Esophagus muscularis mucosa (tissue), 3 donors: ENCODE measurements at regions not wholly inside any gene's neighbourhood (a gene's known extent, or its start where the extent isn't known, plus 50 kb on each side); places are given as distances from the start of the nearest gene placed in this dataset.

Source experiments
- CTCF ChIP-seq, 3 experiments: fragments of 200-600 bp in 2 of 3; fragments of 450-650 bp in 1 of 3; sonication (generic) in 2 of 3; IDR thresholded peaks; one replicate each; pipeline ENCODE4 v1.5.1; 2017 to 2019; ENCODE audit warnings: antibody characterized with exemption in 3 of 3, mild to moderate bottlenecking in 2 of 3, moderate library complexity in 1 of 3
- POLR2A ChIP-seq: fragments of 450-650 bp; IDR thresholded peaks from one replicate; pipeline ENCODE4 v1.6.1; 2017; ENCODE audit warnings: antibody characterized with exemption, moderate library complexity, mild to moderate bottlenecking, low read depth
- POLR2AphosphoS5 ChIP-seq, 2 donors: sonication (generic); formaldehyde crosslinking; IDR thresholded peaks; one replicate each; pipeline ENCODE4 v1.6.1; 2017; ENCODE audit warnings: antibody characterized with exemption in 2 of 2

GRCh38 chr2:58629545-58630119 is 388.5 kb upstream of the FANCL start:
- TF ChIP-seq POLR2A (no peak), CTCF (IDR thresholded peaks at IDR 0.05) (no peak), POLR2AphosphoS5 (IDR thresholded peaks at IDR 0.05) (no peak)
